ENCODE measurements at regions not wholly inside any gene's neighbourhood (a gene's known extent, or its start where the extent isn't known, plus 50 kb on each side); places are given as distances from the start of the nearest gene placed in this dataset.

GRCh38 chr2:180653481-180653880 is 326.9 kb upstream of the UBE2E3 start:
- no peak for TF ChIP-seq CTCF (IDR thresholded peaks at IDR 0.05)
- no peak for TF ChIP-seq EZH2phosphoT487 (IDR thresholded peaks at IDR 0.05; ENCODE audit: borderline replicate concordance, low read depth)
- TF ChIP-seq GABPA (IDR thresholded peaks at IDR 0.05; ENCODE audit: low read depth) = no peak
- TF ChIP-seq YY1 (IDR thresholded peaks at IDR 0.05; ENCODE audit: low read depth) = no peak
- TF ChIP-seq POLR2AphosphoS5 (IDR thresholded peaks at IDR 0.05; ENCODE audit: low read depth, low read length) = no peak
- TF ChIP-seq CHD2 (IDR thresholded peaks at IDR 0.05; ENCODE audit: low read length, partially characterized antibody) = no peak
- no peak for TF ChIP-seq RFX5 (IDR thresholded peaks at IDR 0.05; ENCODE audit: low read length)
- TF ChIP-seq SIN3A (IDR thresholded peaks at IDR 0.05; ENCODE audit: borderline replicate concordance, low read depth, low read length) = no peak
- no peak for TF ChIP-seq TAF1 (IDR thresholded peaks at IDR 0.05; ENCODE audit: borderline replicate concordance, low read depth, low read length)
- TF ChIP-seq JUND (IDR thresholded peaks at IDR 0.05) = no peak

All from SK-N-SH (cell line).